ENCODE measurements at regions not wholly inside any gene's neighbourhood (a gene's known extent, or its start where the extent isn't known, plus 50 kb on each side); places are given as distances from the start of the nearest gene placed in this dataset.
A peak's percentile ranks its signal among the peaks of the same experiment; 100 is the strongest.
"Not testable (repeated sequence)": the region's sequence is repeated elsewhere in the genome, so short reads cannot be mapped to it uniquely, and the experiment has no call there.

GRCh38 chr20:23293689-23294088 is 56.9 kb upstream of the NXT1 start:
- H3K27me3 ChIP-seq (ENCODE audit: insufficient read depth, low read length) = no peaks in the 10 kb centered on the region
- no peaks in the 10 kb centered on the region for H3K9me3 ChIP-seq (ENCODE audit: control insufficient read depth in 1 of 2, low read length in 2 of 2)
- no peaks in the 10 kb centered on the region for H3K4me1 Mint-ChIP-seq
- DNase-seq = no peak
- H3K27ac ChIP-seq (ENCODE audit: low read depth, low read length) = no peak overlapping the region
- H3K4me1 ChIP-seq (ENCODE audit: insufficient read depth, low read length) = no peaks in the 10 kb centered on the region
- POLR2A ChIA-PET (ENCODE audit: partially characterized antibody) = no interaction called here
- H3K4me3 Mint-ChIP-seq = no peak overlapping the region
- CTCF ChIA-PET (ENCODE audit: partially characterized antibody) = no interaction called here
- intact Hi-C loops (cut with micrococcal nuclease) = no loop called here
- H3K27me3 Mint-ChIP-seq = peaks cover 8 to 13% of the 10 kb centered on the region in 2 donors
- peaks cover 0 to 2% (median 0%) of the 10 kb centered on the region in 8 donors for H3K9me3 Mint-ChIP-seq
- H3K4me3 ChIP-seq (ENCODE audit: low read length in 2 of 2) = no peak overlapping the region
- no peak overlapping the region for H3K27ac Mint-ChIP-seq
- H3K36me3 Mint-ChIP-seq = no peaks in the 10 kb centered on the region
- no peaks in the 10 kb centered on the region for H3K36me3 ChIP-seq (ENCODE audit: insufficient read depth, low read length)

- H3K4me1 ChIP-seq (ENCODE audit: insufficient read depth, low read length); H3K36me3 Mint-ChIP-seq; POLR2A ChIA-PET (ENCODE audit: partially characterized antibody); H3K36me3 ChIP-seq (ENCODE audit: insufficient read depth, low read length); DNase-seq; H3K4me1 Mint-ChIP-seq; intact Hi-C loops (cut with micrococcal nuclease); H3K27ac Mint-ChIP-seq; CTCF ChIA-PET (ENCODE audit: partially characterized antibody); H3K4me3 Mint-ChIP-seq; H3K9me3 Mint-ChIP-seq; H3K4me3 ChIP-seq (ENCODE audit: low read length in 2 of 2); H3K27ac ChIP-seq (ENCODE audit: low read depth, low read length); H3K9me3 ChIP-seq (ENCODE audit: control insufficient read depth in 1 of 2, low read length in 2 of 2); H3K27me3 ChIP-seq (ENCODE audit: insufficient read depth, low read length): not testable (repeated sequence)
- peaks cover 8 to 15% of the 10 kb centered on the region in 2 donors for H3K27me3 Mint-ChIP-seq
These were observed 58.3 kb upstream of the NXT1 start for GRCh38 chr20:23292311-23292710.

DNA sequence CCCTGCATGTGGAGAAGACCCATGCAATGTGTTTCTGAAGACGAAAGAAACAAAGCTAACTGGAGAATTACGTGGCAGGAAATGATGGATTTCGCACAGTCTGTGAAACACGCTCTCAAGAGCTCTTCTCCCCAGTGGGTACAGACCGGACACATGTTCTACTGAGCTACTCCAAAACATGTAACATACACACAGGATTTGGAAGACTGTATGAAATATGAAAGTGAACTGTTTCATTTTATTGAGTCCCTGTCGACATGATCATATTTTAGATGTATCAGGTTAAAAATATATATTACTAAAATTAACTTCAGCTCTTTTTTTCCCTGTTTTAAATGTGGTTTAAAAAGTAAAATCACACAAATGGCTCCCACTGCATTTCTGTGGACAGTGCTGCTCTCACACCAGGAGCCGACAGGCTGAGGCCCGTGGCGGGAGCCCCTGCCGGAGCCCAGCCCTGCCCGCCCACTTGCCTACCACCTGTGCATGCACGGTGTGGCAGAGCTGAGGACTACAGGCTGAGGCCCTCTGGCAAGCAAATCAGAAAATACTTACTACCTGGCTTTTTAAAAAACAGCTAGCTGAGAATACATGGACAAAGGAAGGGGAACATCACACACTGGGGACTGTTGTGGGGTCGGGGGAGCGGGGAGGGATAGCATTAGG is 58.9 kb upstream of the NXT1 start:
- H3K27ac ChIP-seq (ENCODE audit: low read depth, low read length) = no peak overlapping the region
- ChIA-PET CTCF (ENCODE audit: partially characterized antibody) (no interaction called here), POLR2A (ENCODE audit: partially characterized antibody) (no interaction called here)
- Mint-ChIP-seq H3K36me3 (no peaks in the 10 kb centered on the region), H3K4me1 (no peaks in the 10 kb centered on the region), H3K27ac (no peak overlapping the region), H3K9me3 (peaks cover 0 to 2% (median 0%) of the 10 kb centered on the region in 8 donors), H3K4me3 (no peak overlapping the region), H3K27me3 (peaks cover 8 to 15% of the 10 kb centered on the region in 2 donors)
- no peaks in the 10 kb centered on the region for H3K9me3 ChIP-seq (ENCODE audit: control insufficient read depth in 1 of 2, low read length in 2 of 2)
- no peaks in the 10 kb centered on the region for H3K36me3 ChIP-seq (ENCODE audit: insufficient read depth, low read length)
- DNase-seq = no peak
- intact Hi-C loops (cut with micrococcal nuclease) = no loop called here
- H3K27me3 ChIP-seq (ENCODE audit: insufficient read depth, low read length) = no peaks in the 10 kb centered on the region
- no peaks in the 10 kb centered on the region for H3K4me1 ChIP-seq (ENCODE audit: insufficient read depth, low read length)
- H3K4me3 ChIP-seq (ENCODE audit: low read length in 2 of 2) = no peak overlapping the region

DNA sequence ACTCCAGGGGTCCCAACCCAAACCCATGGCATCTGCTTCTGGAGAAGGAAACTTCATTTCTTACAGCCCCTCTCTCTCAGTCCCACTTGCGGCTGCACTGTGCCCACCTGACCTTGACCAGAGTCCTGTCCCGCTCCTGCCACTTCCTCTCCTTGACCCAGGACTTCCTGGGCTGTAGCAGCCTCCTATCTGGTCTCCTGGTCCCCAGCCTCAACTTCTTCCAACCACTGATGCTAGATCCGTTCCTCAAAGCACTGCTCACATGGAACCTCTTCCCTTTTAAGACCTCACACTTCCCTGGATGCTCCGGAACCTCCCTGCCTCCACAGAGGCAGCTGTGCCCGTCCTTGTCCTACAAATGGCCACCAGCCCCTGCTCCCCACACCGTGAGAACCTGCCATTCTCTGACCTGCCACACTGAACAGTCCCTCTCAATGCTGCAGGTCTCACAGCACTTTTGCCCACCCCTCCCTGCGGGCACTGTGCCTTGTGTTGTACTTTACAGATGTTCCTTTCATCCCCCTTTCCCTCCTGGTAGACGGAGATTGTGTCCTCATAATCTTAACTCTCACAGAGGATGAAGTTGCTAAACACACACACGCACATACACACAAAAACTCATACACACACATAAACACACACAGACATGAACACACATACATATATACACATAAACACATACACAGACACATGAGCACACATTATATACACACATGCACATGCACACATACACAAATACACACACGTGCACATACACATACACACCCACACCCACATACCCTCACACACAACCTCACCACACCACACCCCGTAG is 59.6 kb upstream of the NXT1 start:
- no peaks in the 10 kb centered on the region for H3K4me1 Mint-ChIP-seq
- intact Hi-C loops (cut with micrococcal nuclease) = no loop called here
- ChIA-PET CTCF (ENCODE audit: partially characterized antibody) (no interaction called here), POLR2A (ENCODE audit: partially characterized antibody) (no interaction called here)
- H3K36me3 Mint-ChIP-seq = no peaks in the 10 kb centered on the region
- no peak for DNase-seq
- H3K4me3 Mint-ChIP-seq = peak overlapping the region in 1 of 8 donors; percentile 6
- peaks cover 9 to 15% of the 10 kb centered on the region in 2 donors for H3K27me3 Mint-ChIP-seq
- H3K4me1 ChIP-seq (ENCODE audit: insufficient read depth, low read length) = no peaks in the 10 kb centered on the region
- H3K27ac ChIP-seq (ENCODE audit: low read depth, low read length) = no peak overlapping the region
- no peak overlapping the region for H3K4me3 ChIP-seq (ENCODE audit: low read length in 2 of 2)
- no peaks in the 10 kb centered on the region for H3K36me3 ChIP-seq (ENCODE audit: insufficient read depth, low read length)
- H3K9me3 ChIP-seq (ENCODE audit: control insufficient read depth in 1 of 2, low read length in 2 of 2) = no peaks in the 10 kb centered on the region
- peaks cover 0 to 2% (median 0%) of the 10 kb centered on the region in 8 donors for H3K9me3 Mint-ChIP-seq
- no peaks in the 10 kb centered on the region for H3K27me3 ChIP-seq (ENCODE audit: insufficient read depth, low read length)
- H3K27ac Mint-ChIP-seq = no peak overlapping the region

DNA sequence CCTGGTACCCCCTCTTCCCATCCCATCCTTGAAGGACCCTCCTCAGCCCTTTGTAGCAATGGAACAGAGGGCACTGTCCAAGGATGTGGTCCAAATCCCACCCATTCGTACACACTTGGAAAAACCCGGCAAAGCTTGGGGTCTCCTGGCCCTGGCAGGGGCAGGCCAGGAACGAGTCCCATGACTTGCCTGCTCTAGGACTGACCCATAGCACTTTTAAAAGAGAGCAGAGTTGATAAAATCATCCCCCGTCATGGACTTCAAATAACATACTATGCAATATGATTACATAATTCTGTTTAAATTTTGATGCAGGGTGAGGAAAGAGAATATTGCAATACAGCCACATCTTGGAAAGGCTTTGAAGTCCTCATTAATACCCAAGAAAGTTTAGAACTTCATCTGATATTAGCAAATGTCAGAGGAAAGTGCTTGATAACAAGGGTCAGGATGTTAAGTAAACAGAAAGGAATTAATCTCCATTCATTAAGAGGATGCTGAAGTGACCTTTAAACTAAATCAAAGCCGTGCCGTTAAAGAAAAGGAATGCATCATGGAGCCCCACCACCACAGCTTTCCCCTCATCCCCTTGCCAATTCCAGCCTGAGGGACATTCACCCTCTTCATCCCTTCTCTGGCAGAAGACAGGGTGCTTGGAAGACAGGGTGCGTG is 60.7 kb upstream of the NXT1 start:
- no peaks in the 10 kb centered on the region for H3K4me1 ChIP-seq (ENCODE audit: insufficient read depth, low read length)
- H3K4me3 ChIP-seq (ENCODE audit: low read length in 2 of 2) = no peak overlapping the region
- no peaks in the 10 kb centered on the region for H3K9me3 ChIP-seq (ENCODE audit: control insufficient read depth in 1 of 2, low read length in 2 of 2)
- Mint-ChIP-seq H3K4me3 (no peak overlapping the region), H3K9me3 (peaks cover 0 to 2% (median 0%) of the 10 kb centered on the region in 8 donors), H3K27ac (no peak overlapping the region), H3K27me3 (peaks cover 9 to 15% of the 10 kb centered on the region in 2 donors), H3K4me1 (no peaks in the 10 kb centered on the region), H3K36me3 (no peaks in the 10 kb centered on the region)
- no peak for DNase-seq
- CTCF ChIA-PET (ENCODE audit: partially characterized antibody) = no interaction called here
- H3K36me3 ChIP-seq (ENCODE audit: insufficient read depth, low read length) = no peaks in the 10 kb centered on the region
- POLR2A ChIA-PET (ENCODE audit: partially characterized antibody) = no interaction called here
- no peaks in the 10 kb centered on the region for H3K27me3 ChIP-seq (ENCODE audit: insufficient read depth, low read length)
- intact Hi-C loops (cut with micrococcal nuclease) = no loop called here
- H3K27ac ChIP-seq (ENCODE audit: low read depth, low read length) = no peak overlapping the region

- no peaks in the 10 kb centered on the region for H3K9me3 Mint-ChIP-seq
- POLR2A ChIA-PET (ENCODE audit: partially characterized antibody) = no interaction called here
- H3K4me3 Mint-ChIP-seq = no peak overlapping the region
- no peak overlapping the region for H3K27ac ChIP-seq (ENCODE audit: low read depth, low read length)
- H3K4me3 ChIP-seq (ENCODE audit: low read length in 2 of 2) = no peak overlapping the region
- no peaks in the 10 kb centered on the region for H3K4me1 Mint-ChIP-seq
- intact Hi-C loops (cut with micrococcal nuclease) = no loop called here
- H3K9me3 ChIP-seq (ENCODE audit: control insufficient read depth in 1 of 2, low read length in 2 of 2) = no peaks in the 10 kb centered on the region
- no peak for DNase-seq
- no peaks in the 10 kb centered on the region for H3K36me3 Mint-ChIP-seq
- no peak overlapping the region for H3K27ac Mint-ChIP-seq
- no peaks in the 10 kb centered on the region for H3K4me1 ChIP-seq (ENCODE audit: insufficient read depth, low read length)
- H3K27me3 ChIP-seq (ENCODE audit: insufficient read depth, low read length) = no peaks in the 10 kb centered on the region
- CTCF ChIA-PET (ENCODE audit: partially characterized antibody) = no interaction called here
- peaks cover 9 to 15% of the 10 kb centered on the region in 2 donors for H3K27me3 Mint-ChIP-seq
- H3K36me3 ChIP-seq (ENCODE audit: insufficient read depth, low read length) = no peaks in the 10 kb centered on the region
These were observed 61.3 kb upstream of the NXT1 start for GRCh38 chr20:23289249-23289648.

- Mint-ChIP-seq H3K27me3 (peaks cover 11 to 15% of the 10 kb centered on the region in 2 donors), H3K9me3 (no peaks in the 10 kb centered on the region), H3K36me3 (no peaks in the 10 kb centered on the region), H3K4me1 (no peaks in the 10 kb centered on the region), H3K4me3 (no peak overlapping the region), H3K27ac (no peak overlapping the region)
- Histone ChIP-seq H3K27me3 (ENCODE audit: insufficient read depth, low read length) (no peaks in the 10 kb centered on the region), H3K9me3 (ENCODE audit: control insufficient read depth in 1 of 2, low read length in 2 of 2) (no peaks in the 10 kb centered on the region), H3K4me3 (ENCODE audit: low read length in 2 of 2) (no peak overlapping the region), H3K4me1 (ENCODE audit: insufficient read depth, low read length) (no peaks in the 10 kb centered on the region), H3K36me3 (ENCODE audit: insufficient read depth, low read length) (no peaks in the 10 kb centered on the region), H3K27ac (ENCODE audit: low read depth, low read length) (no peak overlapping the region)
- intact Hi-C loops (cut with micrococcal nuclease) = no loop called here
- DNase-seq = no peak
- CTCF ChIA-PET (ENCODE audit: partially characterized antibody) = no interaction called here
- POLR2A ChIA-PET (ENCODE audit: partially characterized antibody) = no interaction called here
These were observed 63.0 kb upstream of the NXT1 start for GRCh38 chr20:23287354-23288190.
